ENCODE measurements at regions not wholly inside any gene's neighbourhood (a gene's known extent, or its start where the extent isn't known, plus 50 kb on each side); places are given as distances from the start of the nearest gene placed in this dataset.
"Not testable (repeated sequence)": the region's sequence is repeated elsewhere in the genome, so short reads cannot be mapped to it uniquely, and the experiment has no call there.

DNA sequence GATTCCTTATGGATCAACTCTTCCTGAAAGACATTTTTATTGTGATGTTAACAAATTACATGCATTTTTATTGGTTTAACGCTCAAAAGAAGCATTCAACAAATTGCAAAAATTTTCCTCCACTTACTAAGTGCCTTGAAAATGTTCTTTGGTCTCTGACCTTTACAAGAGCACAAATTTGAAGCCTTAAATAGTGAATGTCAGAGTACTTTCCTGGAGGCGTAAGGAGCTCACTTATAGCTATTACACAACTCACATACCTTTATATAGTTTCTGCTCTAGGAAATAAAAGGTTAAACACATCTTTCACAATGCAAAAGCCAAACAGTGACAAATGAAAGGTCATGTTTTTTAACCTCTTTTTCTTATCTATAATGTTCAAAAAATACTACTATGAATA is 405.7 kb upstream of the ZNF804A start:
- H3F3A ChIP-seq (ENCODE audit: insufficient read depth, low read length, poor library complexity, severe bottlenecking) = no peaks in the 10 kb centered on the region

DNA sequence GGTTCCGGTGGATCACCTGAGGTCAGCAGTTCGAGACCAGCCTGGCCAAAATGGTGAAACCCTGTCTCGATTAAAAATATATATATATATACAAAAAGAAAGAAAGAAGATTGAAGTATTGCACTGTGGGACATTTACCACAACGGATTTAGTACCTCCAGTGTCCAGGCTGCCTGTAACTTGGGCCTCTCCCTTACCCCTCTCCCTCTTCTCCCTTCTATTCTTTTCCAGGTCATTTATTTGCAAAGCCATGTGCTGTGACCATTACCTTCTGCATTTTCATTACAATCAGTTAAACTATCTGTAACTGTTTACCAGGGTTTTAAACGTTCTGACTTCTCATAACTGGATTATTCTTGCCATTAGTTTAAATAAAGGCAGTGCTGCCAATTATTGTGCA is 400.9 kb upstream of the ZNF804A start:
- Histone ChIP-seq H3K4me3 (ENCODE audit: low read length) (no peak overlapping the region), H3K27me3 (ENCODE audit: insufficient read depth, low read depth, low read length) (no peaks in the 10 kb centered on the region), H4K20me1 (ENCODE audit: insufficient read depth) (no peaks in the 10 kb centered on the region), H3K9me3 (ENCODE audit: low read length) (no peaks in the 10 kb centered on the region), H3K9ac (ENCODE audit: low read length) (no peak overlapping the region), H3K27ac (ENCODE audit: low read length) (no peak overlapping the region), H3F3A (ENCODE audit: insufficient read depth, low read length, poor library complexity, severe bottlenecking) (no peaks in the 10 kb centered on the region), H3K36me3 (ENCODE audit: insufficient read depth, low read length) (no peaks in the 10 kb centered on the region), H3K79me2 (replicated peaks; ENCODE audit: insufficient read depth, low read length) (no peaks in the 10 kb centered on the region), H2AFZ (ENCODE audit: low read depth, low read length) (no peak overlapping the region), H3K9me2 (ENCODE audit: insufficient read depth, low read length) (no peaks in the 10 kb centered on the region), H3K4me2 (ENCODE audit: low read length) (no peak overlapping the region)
- no peak for TF ChIP-seq POLR2AphosphoS5 (IDR thresholded peaks at IDR 0.05)

More for the DNA sequence above, 405.7 kb upstream of the ZNF804A start:
- no peak overlapping the region for H3K27ac ChIP-seq (ENCODE audit: low read length)
- no peaks in the 10 kb centered on the region for H3K27me3 ChIP-seq (ENCODE audit: insufficient read depth, low read depth, low read length)
- H3K4me2 ChIP-seq (ENCODE audit: low read length) = no peak overlapping the region
- no peaks in the 10 kb centered on the region for H4K20me1 ChIP-seq (ENCODE audit: insufficient read depth)
- H3K9ac ChIP-seq (ENCODE audit: low read length) = no peak overlapping the region
- no peaks in the 10 kb centered on the region for H3K36me3 ChIP-seq (ENCODE audit: insufficient read depth, low read length)
- no peaks in the 10 kb centered on the region for H3K79me2 ChIP-seq (replicated peaks; ENCODE audit: insufficient read depth, low read length)
- H3K9me2 ChIP-seq (ENCODE audit: insufficient read depth, low read length) = no peaks in the 10 kb centered on the region
- H3K9me3 ChIP-seq (ENCODE audit: low read length) = no peaks in the 10 kb centered on the region
- TF ChIP-seq POLR2AphosphoS5 (IDR thresholded peaks at IDR 0.05) = no peak
- TF ChIP-seq MXI1 (conservative IDR thresholded peaks at IDR 0.05; ENCODE audit: poor library complexity, severe bottlenecking) = no peak
- TF ChIP-seq, protein P1, sequence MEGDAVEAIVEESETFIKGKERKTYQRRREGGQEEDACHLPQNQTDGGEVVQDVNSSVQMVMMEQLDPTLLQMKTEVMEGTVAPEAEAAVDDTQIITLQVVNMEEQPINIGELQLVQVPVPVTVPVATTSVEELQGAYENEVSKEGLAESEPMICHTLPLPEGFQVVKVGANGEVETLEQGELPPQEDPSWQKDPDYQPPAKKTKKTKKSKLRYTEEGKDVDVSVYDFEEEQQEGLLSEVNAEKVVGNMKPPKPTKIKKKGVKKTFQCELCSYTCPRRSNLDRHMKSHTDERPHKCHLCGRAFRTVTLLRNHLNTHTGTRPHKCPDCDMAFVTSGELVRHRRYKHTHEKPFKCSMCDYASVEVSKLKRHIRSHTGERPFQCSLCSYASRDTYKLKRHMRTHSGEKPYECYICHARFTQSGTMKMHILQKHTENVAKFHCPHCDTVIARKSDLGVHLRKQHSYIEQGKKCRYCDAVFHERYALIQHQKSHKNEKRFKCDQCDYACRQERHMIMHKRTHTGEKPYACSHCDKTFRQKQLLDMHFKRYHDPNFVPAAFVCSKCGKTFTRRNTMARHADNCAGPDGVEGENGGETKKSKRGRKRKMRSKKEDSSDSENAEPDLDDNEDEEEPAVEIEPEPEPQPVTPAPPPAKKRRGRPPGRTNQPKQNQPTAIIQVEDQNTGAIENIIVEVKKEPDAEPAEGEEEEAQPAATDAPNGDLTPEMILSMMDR (IDR thresholded peaks at IDR 0.05; ENCODE audit: poor library complexity, severe bottlenecking) = no peak
- no peak for TF ChIP-seq EP300 (conservative IDR thresholded peaks at IDR 0.05; ENCODE audit: poor library complexity, severe bottlenecking)
- no peak for TF ChIP-seq RAD21 (conservative IDR thresholded peaks at IDR 0.05)
- TF ChIP-seq SMC3 (conservative IDR thresholded peaks at IDR 0.05; ENCODE audit: poor library complexity) = no peak
- TF ChIP-seq, protein P2, sequence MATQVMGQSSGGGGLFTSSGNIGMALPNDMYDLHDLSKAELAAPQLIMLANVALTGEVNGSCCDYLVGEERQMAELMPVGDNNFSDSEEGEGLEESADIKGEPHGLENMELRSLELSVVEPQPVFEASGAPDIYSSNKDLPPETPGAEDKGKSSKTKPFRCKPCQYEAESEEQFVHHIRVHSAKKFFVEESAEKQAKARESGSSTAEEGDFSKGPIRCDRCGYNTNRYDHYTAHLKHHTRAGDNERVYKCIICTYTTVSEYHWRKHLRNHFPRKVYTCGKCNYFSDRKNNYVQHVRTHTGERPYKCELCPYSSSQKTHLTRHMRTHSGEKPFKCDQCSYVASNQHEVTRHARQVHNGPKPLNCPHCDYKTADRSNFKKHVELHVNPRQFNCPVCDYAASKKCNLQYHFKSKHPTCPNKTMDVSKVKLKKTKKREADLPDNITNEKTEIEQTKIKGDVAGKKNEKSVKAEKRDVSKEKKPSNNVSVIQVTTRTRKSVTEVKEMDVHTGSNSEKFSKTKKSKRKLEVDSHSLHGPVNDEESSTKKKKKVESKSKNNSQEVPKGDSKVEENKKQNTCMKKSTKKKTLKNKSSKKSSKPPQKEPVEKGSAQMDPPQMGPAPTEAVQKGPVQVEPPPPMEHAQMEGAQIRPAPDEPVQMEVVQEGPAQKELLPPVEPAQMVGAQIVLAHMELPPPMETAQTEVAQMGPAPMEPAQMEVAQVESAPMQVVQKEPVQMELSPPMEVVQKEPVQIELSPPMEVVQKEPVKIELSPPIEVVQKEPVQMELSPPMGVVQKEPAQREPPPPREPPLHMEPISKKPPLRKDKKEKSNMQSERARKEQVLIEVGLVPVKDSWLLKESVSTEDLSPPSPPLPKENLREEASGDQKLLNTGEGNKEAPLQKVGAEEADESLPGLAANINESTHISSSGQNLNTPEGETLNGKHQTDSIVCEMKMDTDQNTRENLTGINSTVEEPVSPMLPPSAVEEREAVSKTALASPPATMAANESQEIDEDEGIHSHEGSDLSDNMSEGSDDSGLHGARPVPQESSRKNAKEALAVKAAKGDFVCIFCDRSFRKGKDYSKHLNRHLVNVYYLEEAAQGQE (IDR thresholded peaks at IDR 0.05; ENCODE audit: borderline replicate concordance) = no peak
- no peak for TF ChIP-seq EZH2 (IDR thresholded peaks at IDR 0.05; ENCODE audit: borderline replicate concordance, insufficient read depth, low read length, poor library complexity, severe bottlenecking)
- no peak for TF ChIP-seq TAF1 (IDR thresholded peaks at IDR 0.05; ENCODE audit: low read depth)
- no peak overlapping the region for H3K4me3 ChIP-seq (ENCODE audit: low read length)
- no peak overlapping the region for H2AFZ ChIP-seq (ENCODE audit: low read depth, low read length)

DNA sequence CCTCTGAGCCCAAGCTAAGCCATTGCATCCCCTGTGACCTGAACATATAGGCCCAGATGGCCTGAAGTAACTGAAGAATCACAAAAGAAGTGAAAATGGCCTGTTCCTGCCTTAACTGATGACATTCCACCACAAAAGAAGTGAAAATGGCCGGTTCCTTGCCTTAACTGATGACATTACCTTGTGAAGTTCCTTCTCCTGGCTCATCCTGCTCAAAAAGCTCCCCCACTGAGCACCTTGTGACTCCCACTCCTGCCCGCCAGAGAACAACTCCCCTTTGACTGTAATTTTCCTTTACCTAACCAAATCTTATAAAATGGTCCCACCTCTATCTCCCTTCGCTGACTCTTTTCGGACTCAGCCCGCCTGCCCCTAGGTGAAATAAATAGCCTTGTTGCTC is 399.5 kb upstream of the ZNF804A start:
- H3K4me2 ChIP-seq (ENCODE audit: low read length); H3K9me2 ChIP-seq (ENCODE audit: insufficient read depth, low read length); H3K36me3 ChIP-seq (ENCODE audit: insufficient read depth, low read length); H3F3A ChIP-seq (ENCODE audit: insufficient read depth, low read length, poor library complexity, severe bottlenecking); H3K27me3 ChIP-seq (ENCODE audit: insufficient read depth, low read depth, low read length); H3K9me3 ChIP-seq (ENCODE audit: low read length); H4K20me1 ChIP-seq (ENCODE audit: insufficient read depth); H3K79me2 ChIP-seq (replicated peaks; ENCODE audit: insufficient read depth, low read length); H2AFZ ChIP-seq (ENCODE audit: low read depth, low read length); H3K27ac ChIP-seq (ENCODE audit: low read length); H3K4me3 ChIP-seq (ENCODE audit: low read length); H3K9ac ChIP-seq (ENCODE audit: low read length): not testable (repeated sequence)
